SK-N-SH (cell line): ENCODE measurements at regions not wholly inside any gene's neighbourhood (a gene's known extent, or its start where the extent isn't known, plus 50 kb on each side); places are given as distances from the start of the nearest gene placed in this dataset.

Experiments used
- CTCF ChIA-PET: fragments of 300-600, 350-600 bp; formaldehyde crosslinking; extraction: SDS; loops from one replicate; lab custom pipeline; 2021; lab: Yijun Ruan, JAX
- POLR2A ChIA-PET: fragments of 350-600 bp; sonication (Branson Sonifier 250); formaldehyde crosslinking; extraction: SDS; loops from one replicate; lab custom pipeline; 2020; ENCODE audit warnings: antibody characterized with exemption, inconsistent platforms; lab: Yijun Ruan, JAX
- DNase-seq: peaks from one replicate; pipeline ENCODE4 v3.0.0; 2012
- H2AFZ ChIP-seq: fragments of 200-600 bp; sonication (generic); 2 replicates; pipeline ENCODE4 v1.8.1; 2016; ENCODE audit warnings: antibody characterized with exemption, mild to moderate bottlenecking, low read depth
- H3F3A ChIP-seq: fragments of 200-600 bp; sonication (generic); replicated peaks from 2 replicates; pipeline ENCODE3; 2016; ENCODE audit warnings: antibody characterized with exemption, mild to moderate bottlenecking; ENCODE audit not compliant: insufficient read depth
- H3K27ac ChIP-seq, 2 experiments: fragments of 200-500 bp in 1 of 2; fragments of 200-600 bp in 1 of 2; sonication (Bioruptor generic) in 1 of 2; sonication (generic), shearing (Covaris generic) in 1 of 2; 2 replicates each; pipeline versions ENCODE4 v1.5.1 to v1.6.1; 2014 to 2016; ENCODE audit warnings: low read depth in 2 of 2, inconsistent platforms in 1 of 2, low read length in 1 of 2, mild to moderate bottlenecking in 1 of 2, mixed read lengths in 1 of 2
- H3K27me3 ChIP-seq: fragments of 200-600 bp; sonication (generic), shearing (Covaris generic); 2 replicates; pipeline ENCODE4 v1.6.1; 2016; ENCODE audit warnings: mixed run types; ENCODE audit not compliant: insufficient read depth
- H3K36me3 ChIP-seq, 2 experiments: fragments of 200-500 bp in 1 of 2; fragments of 200-600 bp in 1 of 2; sonication (Bioruptor generic) in 1 of 2; sonication (generic) in 1 of 2; replicated peaks in 1 of 2; 2 replicates each; pipeline versions ENCODE3 to v1.5.1; 2014 to 2016; ENCODE audit warnings: low read length in 1 of 2, mild to moderate bottlenecking in 1 of 2; ENCODE audit not compliant: insufficient read depth in 2 of 2, control insufficient read depth in 1 of 2
- H3K4me1 ChIP-seq, 2 experiments: fragments of 200-500 bp in 1 of 2; fragments of 200-600 bp in 1 of 2; sonication (Bioruptor generic) in 1 of 2; sonication (generic), shearing (Covaris generic) in 1 of 2; 2 replicates each; pipeline versions ENCODE4 v1.5.1 to v1.6.1; 2014 to 2016; ENCODE audit warnings: low read depth in 1 of 2, low read length in 1 of 2, mixed run types in 1 of 2; ENCODE audit not compliant: insufficient read depth in 2 of 2, control insufficient read depth in 1 of 2
- H3K4me2 ChIP-seq: fragments of 200-600 bp; sonication (generic), shearing (Covaris generic); 2 replicates; pipeline ENCODE4 v1.6.1; 2017; ENCODE audit warnings: mixed run types
- H3K4me3 ChIP-seq, 2 experiments: fragments of 200-500 bp in 1 of 2; fragments of 200-600 bp in 1 of 2; sonication (Bioruptor generic) in 1 of 2; sonication (generic), shearing (Covaris generic) in 1 of 2; 2 replicates each; pipeline versions ENCODE4 v1.5.1 to v1.8.1; 2014 to 2016; ENCODE audit warnings: low read depth in 2 of 2, inconsistent platforms in 1 of 2, low read length in 1 of 2, mild to moderate bottlenecking in 1 of 2, mixed read lengths in 1 of 2, moderate library complexity in 1 of 2
- H3K79me2 ChIP-seq: fragments of 200-600 bp; sonication (generic); 2 replicates; pipeline ENCODE4 v1.8.1; 2017; ENCODE audit warnings: mild to moderate bottlenecking; ENCODE audit not compliant: insufficient read depth
- H3K9ac ChIP-seq: fragments of 200-600 bp; sonication (generic); 2 replicates; pipeline ENCODE4 v1.6.1; 2017; ENCODE audit warnings: mixed run types
- H3K9me2 ChIP-seq: fragments of 200-600 bp; sonication (generic); 2 replicates; pipeline ENCODE4 v1.6.1; 2017; ENCODE audit warnings: mixed run types
- H3K9me3 ChIP-seq: fragments of 200-600 bp; sonication (generic); 2 replicates; pipeline ENCODE4 v1.6.1; 2017; ENCODE audit warnings: mixed run types, mild to moderate bottlenecking, moderate library complexity
- H4K20me1 ChIP-seq: fragments of 200-600 bp; sonication (generic); 2 replicates; pipeline ENCODE4 v1.6.1; 2017; ENCODE audit warnings: mild to moderate bottlenecking, mixed run types; ENCODE audit not compliant: insufficient read depth
- EP300 ChIP-seq, 2 experiments: IDR thresholded peaks; 2 replicates each; pipeline versions ENCODE4 v1.4.0 to v1.6.1; 2012; ENCODE audit warnings: borderline replicate concordance in 1 of 2, low read depth in 1 of 2, low read length in 1 of 2
- FOSL2 ChIP-seq: IDR thresholded peaks from 2 replicates; pipeline ENCODE4 v1.4.0; 2012; ENCODE audit warnings: low read depth, mild to moderate bottlenecking, moderate library complexity, borderline replicate concordance
- FOXJ3 ChIP-seq: sonication (generic); formaldehyde crosslinking; IDR thresholded peaks from 2 replicates; pipeline ENCODE4 v1.5.1; 2020; ENCODE audit warnings: mild to moderate bottlenecking, missing genetic modification reagents
- GATA2 ChIP-seq: sonication (generic); formaldehyde crosslinking; IDR thresholded peaks from 2 replicates; pipeline ENCODE4 v1.5.0; 2020; ENCODE audit warnings: mild to moderate bottlenecking, missing genetic modification reagents
- JUND ChIP-seq: IDR thresholded peaks from 2 replicates; pipeline ENCODE4 v1.4.0; 2012
- MXI1 ChIP-seq: IDR thresholded peaks from 2 replicates; pipeline ENCODE4 v1.6.1; 2012; ENCODE audit warnings: mild to moderate bottlenecking, low read depth, low read length, improper control_type of control experiment
- RAD21 ChIP-seq: IDR thresholded peaks from 2 replicates; pipeline ENCODE4 v1.6.1; 2012; ENCODE audit warnings: mild to moderate bottlenecking, low read length
- RCOR1 ChIP-seq: fragments of 150-350 bp; IDR thresholded peaks from 2 replicates; pipeline ENCODE4 v1.6.1; 2017; ENCODE audit warnings: antibody characterized with exemption, low read length
- RFX5 ChIP-seq: IDR thresholded peaks from 2 replicates; pipeline ENCODE4 v1.6.1; 2012; ENCODE audit warnings: mild to moderate bottlenecking, improper control_type of control experiment, low read length
- YY1 ChIP-seq: IDR thresholded peaks from 2 replicates; pipeline ENCODE4 v1.4.0; 2012; ENCODE audit warnings: low read depth, mild to moderate bottlenecking
- WGBS: methylation state at CpG from one replicate; pipeline ENCODE4 v1.1.6; 2017; ENCODE audit warnings: low lambda C conversion rate; 5-methylcytosine and 5-hydroxymethylcytosine counted together
- TF ChIP-seq, protein P1 (sequence below): IDR thresholded peaks from 2 replicates; pipeline ENCODE4 v1.6.1; 2012; ENCODE audit warnings: mild to moderate bottlenecking, low read depth, low read length, moderate library complexity
- TF ChIP-seq, protein P2 (sequence below): fragments of 200-600 bp; sonication (generic); IDR thresholded peaks from 2 replicates; pipeline ENCODE4 v1.6.1; 2017; ENCODE audit warnings: antibody characterized with exemption, mild to moderate bottlenecking, moderate library complexity

DNA sequence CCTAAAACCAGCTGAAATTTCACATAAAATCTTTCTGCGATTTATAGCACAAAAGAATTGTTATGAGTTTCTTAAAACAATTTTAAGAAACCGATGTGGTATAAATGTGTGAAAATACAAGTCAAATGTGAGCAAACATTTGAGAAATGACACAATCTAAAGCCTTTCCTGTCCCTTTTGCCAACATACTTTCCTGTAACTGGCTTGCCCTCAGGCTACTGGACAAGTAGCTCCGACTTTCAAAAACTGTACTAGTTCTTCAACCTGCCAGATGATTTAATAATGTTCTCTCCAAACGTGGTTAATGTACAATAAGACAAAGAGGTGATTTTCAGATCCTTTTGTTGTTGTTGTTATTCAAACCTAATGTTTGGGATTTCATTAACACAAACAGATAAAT, 105.9 kb upstream of the ARHGEF26 start:
- no peaks in the 10 kb centered on the region for H3K79me2 ChIP-seq
- no peak overlapping the region for H3K9ac ChIP-seq
- no peak overlapping the region for H2AFZ ChIP-seq
- no peaks in the 10 kb centered on the region; the same call in 1 of the 2 replicates for H3K9me3 ChIP-seq
- H3F3A ChIP-seq, result no peaks in the 10 kb centered on the region
- H3K4me3 ChIP-seq, result no peak overlapping the region
- no peak for DNase-seq
- H3K4me1 ChIP-seq, result no peaks in the 10 kb centered on the region
- H3K27me3 ChIP-seq, result no peaks in the 10 kb centered on the region
- no peaks in the 10 kb centered on the region for H3K9me2 ChIP-seq
- H4K20me1 ChIP-seq, result no peaks in the 10 kb centered on the region
- H3K36me3 ChIP-seq, result no peaks in the 10 kb centered on the region
- 9% methylated on average over 4 of the region's 4 CpGs for WGBS
- ChIA-PET POLR2A (no interaction called here), CTCF (no interaction called here)
- H3K27ac ChIP-seq, result no peak overlapping the region
- H3K4me2 ChIP-seq, result no peak overlapping the region
- TF ChIP-seq GATA2 (CRISPR knock-in tag), result no peak
- no peak for TF ChIP-seq JUND
- TF ChIP-seq RCOR1, result no peak
- no peak for TF ChIP-seq EP300 (IDR thresholded peaks at IDR 0.05; ENCODE audit: borderline replicate concordance in 1 of 2, low read depth in 1 of 2, low read length in 1 of 2)
- TF ChIP-seq, protein P1, sequence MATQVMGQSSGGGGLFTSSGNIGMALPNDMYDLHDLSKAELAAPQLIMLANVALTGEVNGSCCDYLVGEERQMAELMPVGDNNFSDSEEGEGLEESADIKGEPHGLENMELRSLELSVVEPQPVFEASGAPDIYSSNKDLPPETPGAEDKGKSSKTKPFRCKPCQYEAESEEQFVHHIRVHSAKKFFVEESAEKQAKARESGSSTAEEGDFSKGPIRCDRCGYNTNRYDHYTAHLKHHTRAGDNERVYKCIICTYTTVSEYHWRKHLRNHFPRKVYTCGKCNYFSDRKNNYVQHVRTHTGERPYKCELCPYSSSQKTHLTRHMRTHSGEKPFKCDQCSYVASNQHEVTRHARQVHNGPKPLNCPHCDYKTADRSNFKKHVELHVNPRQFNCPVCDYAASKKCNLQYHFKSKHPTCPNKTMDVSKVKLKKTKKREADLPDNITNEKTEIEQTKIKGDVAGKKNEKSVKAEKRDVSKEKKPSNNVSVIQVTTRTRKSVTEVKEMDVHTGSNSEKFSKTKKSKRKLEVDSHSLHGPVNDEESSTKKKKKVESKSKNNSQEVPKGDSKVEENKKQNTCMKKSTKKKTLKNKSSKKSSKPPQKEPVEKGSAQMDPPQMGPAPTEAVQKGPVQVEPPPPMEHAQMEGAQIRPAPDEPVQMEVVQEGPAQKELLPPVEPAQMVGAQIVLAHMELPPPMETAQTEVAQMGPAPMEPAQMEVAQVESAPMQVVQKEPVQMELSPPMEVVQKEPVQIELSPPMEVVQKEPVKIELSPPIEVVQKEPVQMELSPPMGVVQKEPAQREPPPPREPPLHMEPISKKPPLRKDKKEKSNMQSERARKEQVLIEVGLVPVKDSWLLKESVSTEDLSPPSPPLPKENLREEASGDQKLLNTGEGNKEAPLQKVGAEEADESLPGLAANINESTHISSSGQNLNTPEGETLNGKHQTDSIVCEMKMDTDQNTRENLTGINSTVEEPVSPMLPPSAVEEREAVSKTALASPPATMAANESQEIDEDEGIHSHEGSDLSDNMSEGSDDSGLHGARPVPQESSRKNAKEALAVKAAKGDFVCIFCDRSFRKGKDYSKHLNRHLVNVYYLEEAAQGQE, result no peak
- TF ChIP-seq YY1, result no peak
- TF ChIP-seq MXI1, result no peak

GRCh38 chr3:154018100-154018696, 103.0 kb upstream of the ARHGEF26 start:
- H3K27ac ChIP-seq, result no peak overlapping the region
- H3K4me2 ChIP-seq, result no peak overlapping the region
- no peaks in the 10 kb centered on the region for H4K20me1 ChIP-seq
- H3K27me3 ChIP-seq, result no peaks in the 10 kb centered on the region
- WGBS, result 20% methylated on average over 3 of the region's 3 CpGs
- no peaks in the 10 kb centered on the region for H3K36me3 ChIP-seq
- H3K79me2 ChIP-seq, result no peaks in the 10 kb centered on the region
- H3K9ac ChIP-seq, result no peak overlapping the region
- H3F3A ChIP-seq, result no peaks in the 10 kb centered on the region
- ChIA-PET CTCF (no interaction called here), POLR2A (no interaction called here)
- no peaks in the 10 kb centered on the region; the same call in 1 of the 2 replicates for H3K9me3 ChIP-seq
- TF ChIP-seq, protein P2, sequence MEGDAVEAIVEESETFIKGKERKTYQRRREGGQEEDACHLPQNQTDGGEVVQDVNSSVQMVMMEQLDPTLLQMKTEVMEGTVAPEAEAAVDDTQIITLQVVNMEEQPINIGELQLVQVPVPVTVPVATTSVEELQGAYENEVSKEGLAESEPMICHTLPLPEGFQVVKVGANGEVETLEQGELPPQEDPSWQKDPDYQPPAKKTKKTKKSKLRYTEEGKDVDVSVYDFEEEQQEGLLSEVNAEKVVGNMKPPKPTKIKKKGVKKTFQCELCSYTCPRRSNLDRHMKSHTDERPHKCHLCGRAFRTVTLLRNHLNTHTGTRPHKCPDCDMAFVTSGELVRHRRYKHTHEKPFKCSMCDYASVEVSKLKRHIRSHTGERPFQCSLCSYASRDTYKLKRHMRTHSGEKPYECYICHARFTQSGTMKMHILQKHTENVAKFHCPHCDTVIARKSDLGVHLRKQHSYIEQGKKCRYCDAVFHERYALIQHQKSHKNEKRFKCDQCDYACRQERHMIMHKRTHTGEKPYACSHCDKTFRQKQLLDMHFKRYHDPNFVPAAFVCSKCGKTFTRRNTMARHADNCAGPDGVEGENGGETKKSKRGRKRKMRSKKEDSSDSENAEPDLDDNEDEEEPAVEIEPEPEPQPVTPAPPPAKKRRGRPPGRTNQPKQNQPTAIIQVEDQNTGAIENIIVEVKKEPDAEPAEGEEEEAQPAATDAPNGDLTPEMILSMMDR, result peak; percentile 64
- TF ChIP-seq FOXJ3, result no peak
- no peak for TF ChIP-seq RFX5
- TF ChIP-seq FOSL2, result no peak
- TF ChIP-seq RAD21, result peak; percentile 39
- no peak overlapping the region for H2AFZ ChIP-seq
- H3K9me2 ChIP-seq, result no peaks in the 10 kb centered on the region
- H3K4me1 ChIP-seq, result no peaks in the 10 kb centered on the region
- H3K4me3 ChIP-seq, result no peak overlapping the region
- peak; percentile 22 for DNase-seq
